SU-DHL-6 (cell line): ENCODE measurements at regions not wholly inside any gene's neighbourhood (a gene's known extent, or its start where the extent isn't known, plus 50 kb on each side); places are given as distances from the start of the nearest gene placed in this dataset.

ENCODE experiments used
- CTCF ChIP-seq: fragments of 200-600 bp; sonication (generic); IDR thresholded peaks from one replicate; pipeline ENCODE4 v1.5.1; 2017; ENCODE audit warnings: antibody characterized with exemption, mild to moderate bottlenecking, low read length, moderate library complexity; ENCODE audit not compliant: insufficient read depth, poor library complexity, severe bottlenecking
- EZH2phosphoT487 ChIP-seq: fragments of 200-600 bp; sonication (generic), shearing (Covaris generic); conservative IDR thresholded peaks from 2 replicates; pipeline ENCODE4 v1.6.1; 2018; ENCODE audit warnings: mild to moderate bottlenecking, antibody characterized with exemption, low read length, moderate library complexity, mixed read lengths

- TF ChIP-seq CTCF: no peak
- TF ChIP-seq EZH2phosphoT487: no peak
These were observed 137.2 kb upstream of the HS3ST1 start for GRCh38 chr4:11565899-11566298.
